IMR-90 (cell line): ENCODE measurements at regions not wholly inside any gene's neighbourhood (a gene's known extent, or its start where the extent isn't known, plus 50 kb on each side); places are given as distances from the start of the nearest gene placed in this dataset.

Source experiments
- ATAC-seq: fragments of 200-7000 bp; cut with Tn5 transposase; 2 replicates; pipeline ENCODE4 v1.9.1; 2020; ENCODE audit warnings: low read depth, mild to moderate bottlenecking, moderate library complexity
- BruUV-seq: library from RNA; stranded (reverse); fragments of 400-500 nt; replicated peaks from 2 replicates; lab custom pipeline; 2021; lab: Mats Ljungman, UMichigan
- CTCF ChIA-PET: fragments of 300-600 bp; formaldehyde crosslinking; extraction: SDS; loops from one replicate; lab custom pipeline; 2021; ENCODE audit warnings: antibody characterized with exemption; lab: Yijun Ruan, JAX
- POLR2A ChIA-PET: fragments of 300-600 bp; sonication (Branson Sonifier 250); formaldehyde crosslinking; loops from one replicate; lab custom pipeline; 2022; ENCODE audit warnings: antibody characterized with exemption; ENCODE audit not compliant: unreplicated experiment; lab: Charles Lee
- DNase-seq: peaks from one replicate; pipeline ENCODE4 v3.0.0; 2013
- H2AFZ ChIP-seq: replicated peaks from 2 replicates; pipeline ENCODE3; 2013; ENCODE audit warnings: low read length, mild to moderate bottlenecking; ENCODE audit not compliant: poor library complexity
- H2AK5ac ChIP-seq: 2 replicates; pipeline ENCODE4 v1.6.1; 2013; ENCODE audit warnings: low read depth, low read length, inconsistent platforms
- H2AK9ac ChIP-seq: replicated peaks from 2 replicates; pipeline ENCODE3; 2013; ENCODE audit warnings: mild to moderate bottlenecking, low read depth, low read length, moderate library complexity; ENCODE audit not compliant: poor library complexity
- H2BK120ac ChIP-seq: 2 replicates; pipeline ENCODE4 v1.6.1; 2013; ENCODE audit warnings: low read depth, low read length, inconsistent platforms
- H2BK15ac ChIP-seq: 3 replicates; pipeline ENCODE4 v1.6.1; 2013; ENCODE audit warnings: low read depth, low read length, inconsistent platforms
- H2BK20ac ChIP-seq: 2 replicates; pipeline ENCODE4 v1.6.1; 2013; ENCODE audit warnings: low read depth, mild to moderate bottlenecking, inconsistent platforms, low read length, moderate library complexity
- H2BK5ac ChIP-seq: 2 replicates; pipeline ENCODE4 v1.6.1; 2013; ENCODE audit warnings: mild to moderate bottlenecking, low read depth, low read length, inconsistent platforms; ENCODE audit not compliant: poor library complexity, severe bottlenecking
- H3K14ac ChIP-seq: replicated peaks from 2 replicates; pipeline ENCODE4 v1.6.1; 2013; ENCODE audit warnings: low read depth, low read length, inconsistent platforms
- H3K18ac ChIP-seq: 2 replicates; pipeline ENCODE4 v1.6.1; 2013; ENCODE audit warnings: low read depth, low read length, control low read depth
- H3K23ac ChIP-seq: 2 replicates; pipeline ENCODE4 v1.6.1; 2013; ENCODE audit warnings: low read depth, low read length, inconsistent platforms
- H3K27ac ChIP-seq: 2 replicates; pipeline ENCODE4 v1.5.1; 2013; ENCODE audit warnings: mild to moderate bottlenecking, control low read depth, low read length; ENCODE audit not compliant: insufficient read depth
- H3K27me3 ChIP-seq: 2 replicates; pipeline ENCODE4 v1.6.1; 2013; ENCODE audit warnings: low read length; ENCODE audit not compliant: control insufficient read depth, insufficient read depth
- H3K36me3 ChIP-seq: 2 replicates; pipeline ENCODE4 v1.6.1; 2013; ENCODE audit warnings: low read length, mixed read lengths; ENCODE audit not compliant: control insufficient read depth, insufficient read depth
- H3K4ac ChIP-seq: 2 replicates; pipeline ENCODE4 v1.6.1; 2013; ENCODE audit warnings: low read depth, low read length, inconsistent platforms
- H3K4me1 ChIP-seq: 2 replicates; pipeline ENCODE4 v1.6.1; 2013; ENCODE audit warnings: low read length, mixed read lengths; ENCODE audit not compliant: control insufficient read depth, insufficient read depth
- H3K4me2 ChIP-seq: 2 replicates; pipeline ENCODE4 v1.6.1; 2013; ENCODE audit warnings: low read depth, mild to moderate bottlenecking, control low read depth, low read length, moderate library complexity
- H3K4me3 ChIP-seq: 2 replicates; pipeline ENCODE4 v1.5.1; 2013; ENCODE audit warnings: low read depth, mild to moderate bottlenecking, control low read depth, low read length, moderate library complexity; ENCODE audit not compliant: insufficient read depth
- H3K56ac ChIP-seq: 2 replicates; pipeline ENCODE4 v1.6.1; 2013; ENCODE audit warnings: low read length, inconsistent platforms; ENCODE audit not compliant: insufficient read depth; ENCODE audit errors: extremely low read depth
- H3K79me1 ChIP-seq, 2 experiments: 2 replicates each; pipeline ENCODE4 v1.6.1; 2013; ENCODE audit warnings: low read length in 2 of 2, inconsistent platforms in 1 of 2, low read depth in 1 of 2
- H3K9ac ChIP-seq: 2 replicates; pipeline ENCODE4 v1.6.1; 2013; ENCODE audit warnings: low read depth, low read length, control low read depth
- H3K9me1 ChIP-seq: 2 replicates; pipeline ENCODE4 v1.6.1; 2013; ENCODE audit warnings: low read length, inconsistent platforms; ENCODE audit not compliant: insufficient read depth
- H3K9me3 ChIP-seq: 2 replicates; pipeline ENCODE4 v1.6.1; 2013; ENCODE audit warnings: low read length; ENCODE audit not compliant: control insufficient read depth, insufficient read depth
- H4K20me1 ChIP-seq: 2 replicates; pipeline ENCODE4 v1.6.1; 2013; ENCODE audit warnings: low read length, inconsistent platforms; ENCODE audit not compliant: insufficient read depth
- H4K5ac ChIP-seq: 2 replicates; pipeline ENCODE4 v1.6.1; 2013; ENCODE audit warnings: mild to moderate bottlenecking, low read depth, low read length, control low read depth
- H4K8ac ChIP-seq, 2 experiments: 2 replicates each; pipeline ENCODE4 v1.6.1; 2013; ENCODE audit warnings: low read depth in 2 of 2, low read length in 2 of 2, control low read depth in 1 of 2, inconsistent platforms in 1 of 2
- H4K91ac ChIP-seq: 2 replicates; pipeline ENCODE4 v1.6.1; 2013; ENCODE audit warnings: low read depth, low read length, inconsistent platforms; ENCODE audit not compliant: insufficient read depth
- BHLHE40 ChIP-seq: fragments of 150-350 bp; IDR thresholded peaks from 2 replicates; pipeline ENCODE4 v1.6.1; 2016; ENCODE audit warnings: mild to moderate bottlenecking, low read depth, low read length
- CEBPB ChIP-seq: IDR thresholded peaks from 2 replicates; pipeline ENCODE4 v1.6.1; 2012; ENCODE audit warnings: low read depth, low read length, improper control_type of control experiment
- CHD1 ChIP-seq: IDR thresholded peaks from 2 replicates; pipeline ENCODE4 v1.6.1; 2012; ENCODE audit warnings: low read depth, low read length, improper control_type of control experiment
- CTCF ChIP-seq: conservative IDR thresholded peaks from 2 replicates; pipeline ENCODE4 v1.5.1; 2012; ENCODE audit warnings: mild to moderate bottlenecking, low read depth, low read length, improper control_type of control experiment
- ELK1 ChIP-seq: fragments of 150-350 bp; IDR thresholded peaks from 2 replicates; pipeline ENCODE4 v1.6.1; 2016; ENCODE audit warnings: low read depth, mild to moderate bottlenecking, low read length, moderate library complexity, borderline replicate concordance
- FOS ChIP-seq: fragments of 150-350 bp; IDR thresholded peaks from 2 replicates; pipeline ENCODE4 v1.6.1; 2016; ENCODE audit warnings: low read depth, low read length
- MAFK ChIP-seq: IDR thresholded peaks from 2 replicates; pipeline ENCODE4 v1.6.1; 2012; ENCODE audit warnings: low read depth, low read length, improper control_type of control experiment
- MAZ ChIP-seq: IDR thresholded peaks from 2 replicates; pipeline ENCODE4 v1.6.1; 2012; ENCODE audit warnings: low read depth, mild to moderate bottlenecking, low read length, improper control_type of control experiment, moderate library complexity, borderline replicate concordance
- MXI1 ChIP-seq: IDR thresholded peaks from 2 replicates; pipeline ENCODE4 v1.6.1; 2012; ENCODE audit warnings: low read depth, mild to moderate bottlenecking, low read length, moderate library complexity, borderline replicate concordance
- NFE2L2 ChIP-seq: fragments of 150-350 bp; IDR thresholded peaks from 2 replicates; pipeline ENCODE4 v1.6.1; 2016; ENCODE audit warnings: low read depth, mild to moderate bottlenecking, low read length
- POLR2A ChIP-seq: IDR thresholded peaks from 2 replicates; pipeline ENCODE4 v1.6.1; 2012; ENCODE audit warnings: mild to moderate bottlenecking, low read depth, low read length
- RAD21 ChIP-seq: IDR thresholded peaks from 2 replicates; pipeline ENCODE4 v1.6.1; 2012; ENCODE audit warnings: low read length, improper control_type of control experiment
- RCOR1 ChIP-seq: IDR thresholded peaks from 2 replicates; pipeline ENCODE4 v1.6.1; 2012; ENCODE audit warnings: mild to moderate bottlenecking, low read length, improper control_type of control experiment; ENCODE audit not compliant: insufficient replicate concordance
- RFX5 ChIP-seq: IDR thresholded peaks from 2 replicates; pipeline ENCODE4 v1.8.0; 2012; ENCODE audit warnings: low read depth, mild to moderate bottlenecking, low read length, moderate library complexity
- SMC3 ChIP-seq: fragments of 150-350 bp; IDR thresholded peaks from 2 replicates; pipeline ENCODE4 v1.6.1; 2016; ENCODE audit warnings: low read depth, mild to moderate bottlenecking, antibody characterized with exemption, low read length, moderate library complexity
- USF2 ChIP-seq: fragments of 150-350 bp; IDR thresholded peaks from 2 replicates; pipeline ENCODE4 v1.6.1; 2017; ENCODE audit warnings: mild to moderate bottlenecking, antibody characterized with exemption, low read length, low read depth
- WGBS, 2 experiments: methylation state at CpG; one replicate each; pipeline versions ENCODE4 v1.1.5 to v1.1.7; 2013; ENCODE audit warnings: missing lambda C conversion rate in 2 of 2; ENCODE audit not compliant: insufficient read length in 1 of 2; ENCODE audit errors: extremely low coverage in 2 of 2; 5-methylcytosine and 5-hydroxymethylcytosine counted together
- dilution Hi-C: fragments of 300-500 bp; cut with HindIII; formaldehyde crosslinking; loops from one replicate; pipeline ENCODE4 v1.14.3; 2018; ENCODE audit warnings: low sequenced_read_pairs; ENCODE audit not compliant: unreplicated experiment
- in situ Hi-C: fragments of 300-500 bp; cut with MboI; formaldehyde crosslinking; loops from 3 replicates; pipeline ENCODE4 v1.14.3; 2019; ENCODE audit warnings: low sequenced_read_pairs, inconsistent platforms, mixed read lengths
- intact Hi-C: fragments of 100-400 bp; cut with micrococcal nuclease; formaldehyde crosslinking; loops from 2 replicates; pipeline ENCODE4 v1.10.0; 2022

- no peaks in the 10 kb centered on the region for H3K27me3 ChIP-seq
- DNase-seq (no peak), ATAC-seq (no peak)
- TF ChIP-seq CHD1 (no peak), BHLHE40 (no peak), ELK1 (no peak), RFX5 (no peak), RAD21 (no peak), MAFK (no peak), CEBPB (no peak), FOS (no peak), POLR2A (no peak), NFE2L2 (no peak), SMC3 (no peak), RCOR1 (no peak), MAZ (no peak), USF2 (no peak), MXI1 (no peak), CTCF (no peak)
- H2BK20ac ChIP-seq = no peak overlapping the region
- no peak overlapping the region for H3K4me2 ChIP-seq
- no peak overlapping the region for H2BK15ac ChIP-seq
- ChIA-PET POLR2A (no interaction called here), CTCF (no interaction called here)
- H2AK9ac ChIP-seq = no peak overlapping the region
- no peak overlapping the region for H3K4ac ChIP-seq
- no peaks in the 10 kb centered on the region for H3K79me1 ChIP-seq
- no CpG with 5 or more reads among the region's 4 CpGs for WGBS, 2 experiments
- in situ Hi-C loops = no loop called here
- no peak overlapping the region for H2BK120ac ChIP-seq
- H3K9me1 ChIP-seq = no peaks in the 10 kb centered on the region
- H4K5ac ChIP-seq = no peak overlapping the region
- H3K9me3 ChIP-seq = no peaks in the 10 kb centered on the region
- H4K20me1 ChIP-seq = no peaks in the 10 kb centered on the region
- no peak overlapping the region for H2AFZ ChIP-seq
- no peak overlapping the region for H4K91ac ChIP-seq
- no peak overlapping the region for H2AK5ac ChIP-seq
- no peak overlapping the region for H3K18ac ChIP-seq
- BruUV-seq = no TSS peak
- H3K14ac ChIP-seq = no peak overlapping the region
- no peak overlapping the region for H4K8ac ChIP-seq
- no peak overlapping the region for H2BK5ac ChIP-seq
- H3K4me3 ChIP-seq = no peak overlapping the region
- no peak overlapping the region for H3K56ac ChIP-seq
- no peaks in the 10 kb centered on the region for H3K36me3 ChIP-seq
- no peak overlapping the region for H3K9ac ChIP-seq
- dilution Hi-C loops = no loop called here
- H3K4me1 ChIP-seq = no peaks in the 10 kb centered on the region
- intact Hi-C loops = no loop called here
- H3K27ac ChIP-seq = no peak overlapping the region
- H3K23ac ChIP-seq = no peak overlapping the region
Observed at GRCh38 chr5:27434335-27434734, 395.9 kb upstream of the CDH9 start.
